ENCODE measurements at regions not wholly inside any gene's neighbourhood (a gene's known extent, or its start where the extent isn't known, plus 50 kb on each side); places are given as distances from the start of the nearest gene placed in this dataset.
"Not testable (repeated sequence)": the region's sequence is repeated elsewhere in the genome, so short reads cannot be mapped to it uniquely, and the experiment has no call there.

DNA sequence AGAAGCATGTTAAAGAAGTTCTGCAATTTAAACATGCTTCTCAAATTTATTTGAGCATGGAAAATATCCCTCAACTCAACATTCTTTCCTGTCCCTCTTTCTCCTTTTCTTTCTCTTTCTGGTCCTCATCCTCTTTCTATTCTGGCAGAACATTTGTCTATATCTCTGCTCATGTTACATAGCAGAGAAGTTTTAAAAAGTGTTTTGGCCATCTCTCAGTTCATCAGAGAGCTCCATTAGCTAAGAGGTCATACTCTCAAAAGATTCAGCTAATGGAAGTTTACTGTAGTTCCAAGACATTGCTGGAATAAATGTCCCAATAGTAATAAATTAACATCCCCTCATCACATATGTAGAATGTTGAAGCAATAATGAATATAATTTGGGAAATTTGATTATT is 53.5 kb downstream of the XCL2 start:
- H3K27ac Mint-ChIP-seq = no peak overlapping the region

DNA sequence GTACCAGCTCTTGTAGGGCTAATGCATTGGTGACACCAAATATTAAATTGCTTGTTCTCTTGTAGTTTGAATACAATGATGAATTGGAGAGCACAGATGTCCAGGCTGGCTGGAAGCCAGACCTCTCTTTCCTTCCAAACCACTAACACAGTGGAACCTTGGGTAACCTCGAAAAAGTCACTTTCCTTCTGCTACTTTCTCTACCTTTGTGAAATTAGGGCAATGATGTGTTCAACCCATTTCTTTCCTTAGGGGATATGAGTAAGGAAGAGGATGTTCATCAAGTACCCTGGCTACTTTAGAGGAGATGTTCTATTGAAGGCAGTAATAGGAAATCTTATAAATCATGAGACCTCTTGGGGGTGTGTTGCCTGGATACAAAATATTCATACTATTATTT is 55.7 kb downstream of the XCL2 start:
- Mint-ChIP-seq H3K27ac (no peak overlapping the region), H3K4me3 (no peak overlapping the region)

More for the DNA sequence above, 53.5 kb downstream of the XCL2 start:
- no peak overlapping the region for H3K4me3 Mint-ChIP-seq
- H3K9me3 Mint-ChIP-seq (ENCODE audit: low read depth) = no peaks in the 10 kb centered on the region
- H3K36me3 Mint-ChIP-seq = peaks cover 2% of the 10 kb centered on the region
- no peaks in the 10 kb centered on the region for H3K27me3 Mint-ChIP-seq
- H3K4me1 Mint-ChIP-seq (ENCODE audit: low read depth) = peaks cover 22% of the 10 kb centered on the region

DNA sequence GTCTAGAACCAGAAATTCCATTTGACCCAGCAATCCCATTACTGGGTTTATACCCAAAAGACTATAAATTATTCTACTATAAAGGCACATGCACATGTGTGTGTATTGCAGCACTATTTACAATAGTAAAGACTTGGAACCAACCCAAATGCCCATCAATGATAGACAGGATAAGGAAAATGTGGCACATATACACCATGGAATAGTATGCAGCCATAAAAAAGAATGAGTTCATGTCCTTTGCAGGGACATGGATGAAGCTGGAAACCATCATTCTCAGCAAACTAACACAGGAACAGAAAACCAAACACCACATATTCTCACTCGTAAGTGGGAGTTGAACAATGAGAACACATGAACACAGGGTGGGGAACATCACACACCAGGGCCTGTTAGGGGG is 57.0 kb downstream of the XCL2 start:
- H3K27ac Mint-ChIP-seq; H3K4me3 Mint-ChIP-seq; H3K36me3 Mint-ChIP-seq; H3K27me3 Mint-ChIP-seq; H3K9me3 Mint-ChIP-seq (ENCODE audit: low read depth): not testable (repeated sequence)
- peaks cover 50% of the 10 kb centered on the region for H3K4me1 Mint-ChIP-seq (ENCODE audit: low read depth)

More for the DNA sequence above, 55.7 kb downstream of the XCL2 start:
- H3K9me3 Mint-ChIP-seq (ENCODE audit: low read depth) = no peaks in the 10 kb centered on the region
- H3K4me1 Mint-ChIP-seq (ENCODE audit: low read depth) = peaks cover 42% of the 10 kb centered on the region
- peaks cover 2% of the 10 kb centered on the region for H3K36me3 Mint-ChIP-seq
- no peaks in the 10 kb centered on the region for H3K27me3 Mint-ChIP-seq

DNA sequence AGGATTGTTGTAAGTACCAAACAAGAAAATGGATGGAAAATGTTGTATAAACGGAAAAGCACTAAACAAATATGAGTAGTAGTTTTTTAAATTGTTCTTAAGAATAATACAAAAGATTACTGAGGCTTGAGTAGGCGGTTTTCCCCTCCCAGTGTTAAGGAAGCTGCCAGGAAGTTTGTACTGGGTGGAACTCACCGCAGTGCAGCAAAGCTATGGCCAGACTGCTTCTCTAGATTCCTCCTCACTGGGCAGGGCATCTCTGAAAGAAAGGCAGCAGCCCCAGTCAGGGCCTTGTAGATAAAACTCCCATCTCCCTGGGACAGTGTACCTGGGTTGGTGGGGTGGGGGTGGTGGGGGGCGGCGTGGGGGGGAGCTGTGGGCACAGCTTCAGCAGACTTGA is 58.7 kb downstream of the XCL2 start:
- peaks cover 2% of the 10 kb centered on the region for H3K36me3 Mint-ChIP-seq
- peaks cover 61% of the 10 kb centered on the region for H3K4me1 Mint-ChIP-seq (ENCODE audit: low read depth)
- peak overlapping the region; percentile 68 for H3K27ac Mint-ChIP-seq
- no peaks in the 10 kb centered on the region for H3K27me3 Mint-ChIP-seq
- peak overlapping the region; percentile 33 for H3K4me3 Mint-ChIP-seq
- no peaks in the 10 kb centered on the region for H3K9me3 Mint-ChIP-seq (ENCODE audit: low read depth)

DNA sequence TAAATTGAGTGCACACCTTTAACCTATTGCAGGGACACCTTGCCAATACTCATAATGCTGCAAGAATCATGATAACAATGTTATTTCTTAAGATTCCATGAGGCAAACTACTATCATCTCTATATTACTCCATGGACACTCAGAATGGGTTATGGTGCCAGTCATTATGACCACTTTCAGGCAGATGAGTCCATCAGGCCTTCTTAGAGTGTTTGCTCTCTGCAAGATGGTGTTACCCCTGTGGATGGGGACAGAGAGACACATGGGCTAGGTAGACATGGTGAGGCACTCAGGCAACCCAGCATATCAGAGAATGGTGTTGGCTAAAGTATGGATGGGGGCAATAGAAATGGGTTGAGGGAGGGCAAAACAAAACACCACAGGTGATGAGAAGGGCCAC is 59.7 kb downstream of the XCL2 start:
- peaks cover 2% of the 10 kb centered on the region for H3K36me3 Mint-ChIP-seq

DNA sequence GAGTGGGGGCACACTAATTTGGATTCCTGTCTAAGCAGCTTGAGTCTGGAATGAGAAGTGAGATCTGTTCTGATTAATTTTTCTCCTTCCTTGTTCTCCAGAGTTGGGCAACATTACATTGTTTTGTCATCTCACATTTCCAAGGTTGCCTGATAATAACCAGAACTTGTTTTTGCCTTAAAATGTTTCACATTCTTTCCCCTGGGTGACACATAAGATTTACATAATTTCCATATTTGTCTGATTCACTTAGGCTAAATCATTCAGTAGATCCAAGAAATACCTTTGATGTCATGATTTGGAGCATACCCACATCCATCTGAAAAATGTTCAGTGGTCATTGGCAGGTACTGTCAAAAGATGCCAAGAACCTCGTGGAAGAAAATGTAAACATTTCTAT is 60.3 kb downstream of the XCL2 start:
- no peaks in the 10 kb centered on the region for H3K9me3 Mint-ChIP-seq (ENCODE audit: low read depth)
- H3K4me3 Mint-ChIP-seq = peak overlapping the region; percentile 4
- peak overlapping the region; percentile 76 for H3K27ac Mint-ChIP-seq
- peaks cover 2% of the 10 kb centered on the region for H3K36me3 Mint-ChIP-seq
- H3K4me1 Mint-ChIP-seq (ENCODE audit: low read depth) = peaks cover 74% of the 10 kb centered on the region
- no peaks in the 10 kb centered on the region for H3K27me3 Mint-ChIP-seq

More for the DNA sequence above, 59.7 kb downstream of the XCL2 start:
- Mint-ChIP-seq H3K4me1 (ENCODE audit: low read depth) (peaks cover 69% of the 10 kb centered on the region), H3K27ac (peak overlapping the region; percentile 93), H3K27me3 (no peaks in the 10 kb centered on the region), H3K4me3 (peak overlapping the region; percentile 51), H3K9me3 (ENCODE audit: low read depth) (no peaks in the 10 kb centered on the region)

DNA sequence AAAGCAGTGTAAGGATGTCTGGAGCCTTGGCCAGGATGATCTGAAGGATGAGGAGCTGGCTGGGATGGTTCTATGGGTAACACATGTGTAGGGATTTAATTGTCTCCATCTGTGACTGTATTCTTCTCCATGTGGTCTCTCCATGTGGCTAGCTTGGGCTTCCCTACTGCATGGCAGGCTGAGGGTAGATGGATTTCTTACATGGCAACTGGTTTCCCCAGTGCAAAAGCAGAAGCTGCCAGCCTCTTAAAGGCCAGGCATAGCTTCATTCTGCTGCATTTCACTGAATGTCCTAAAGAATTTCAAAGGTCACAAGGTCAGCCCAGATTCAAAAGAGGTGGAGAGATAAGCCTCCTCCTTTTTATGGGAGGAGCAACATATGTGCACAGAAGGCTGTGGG is 61.7 kb downstream of the XCL2 start:
- Mint-ChIP-seq H3K4me1 (ENCODE audit: low read depth) (peaks cover 78% of the 10 kb centered on the region), H3K4me3 (no peak overlapping the region), H3K36me3 (peaks cover 2% of the 10 kb centered on the region), H3K9me3 (ENCODE audit: low read depth) (no peaks in the 10 kb centered on the region), H3K27me3 (no peaks in the 10 kb centered on the region), H3K27ac (no peak overlapping the region)

DNA sequence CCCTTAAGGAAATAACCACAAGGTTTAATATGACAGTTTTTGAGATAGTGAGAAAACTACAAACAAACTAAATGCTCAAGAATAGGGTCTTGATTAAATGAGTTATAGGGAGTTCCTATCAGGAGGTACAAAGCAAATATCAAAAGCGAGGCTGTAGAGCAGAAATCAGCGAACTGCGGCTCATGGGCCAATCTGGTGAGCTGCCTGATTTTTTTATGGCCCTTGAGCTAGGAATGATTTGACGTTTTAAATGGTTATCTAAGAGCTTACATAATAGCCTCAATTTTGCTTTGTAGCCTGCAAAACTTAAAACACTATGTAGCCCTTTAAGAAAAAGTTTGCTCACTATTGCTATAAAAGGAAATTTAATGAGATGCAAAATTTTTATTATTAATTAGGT is 62.2 kb downstream of the XCL2 start:
- no peaks in the 10 kb centered on the region for H3K9me3 Mint-ChIP-seq (ENCODE audit: low read depth)
- H3K4me1 Mint-ChIP-seq (ENCODE audit: low read depth) = peaks cover 83% of the 10 kb centered on the region
- no peak overlapping the region for H3K4me3 Mint-ChIP-seq
- H3K36me3 Mint-ChIP-seq = peaks cover 2% of the 10 kb centered on the region
- no peak overlapping the region for H3K27ac Mint-ChIP-seq
- no peaks in the 10 kb centered on the region for H3K27me3 Mint-ChIP-seq

DNA sequence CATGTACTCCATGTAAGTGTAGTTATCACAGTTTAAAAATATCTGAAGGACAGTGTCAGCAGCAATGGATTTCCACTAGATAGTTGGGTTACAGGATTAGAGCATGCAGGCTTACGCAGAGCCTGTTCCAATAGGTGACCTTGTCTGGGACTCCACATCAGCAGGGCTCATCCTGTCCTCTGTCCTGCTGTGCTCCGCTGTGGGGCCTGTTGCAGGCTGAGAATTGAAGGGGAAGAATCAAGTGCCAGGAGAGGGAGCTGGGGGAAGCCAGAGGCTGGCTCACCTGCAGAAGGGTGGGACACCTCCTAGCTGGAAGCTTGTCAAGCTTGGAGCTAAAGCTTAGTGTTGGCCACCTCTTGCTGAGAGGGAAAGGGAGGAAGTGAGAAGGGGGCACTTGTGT is 62.8 kb downstream of the XCL2 start:
- no peaks in the 10 kb centered on the region for H3K27me3 Mint-ChIP-seq
- no peak overlapping the region for H3K4me3 Mint-ChIP-seq
- no peaks in the 10 kb centered on the region for H3K9me3 Mint-ChIP-seq (ENCODE audit: low read depth)
- peaks cover 81% of the 10 kb centered on the region for H3K4me1 Mint-ChIP-seq (ENCODE audit: low read depth)
- H3K36me3 Mint-ChIP-seq = no peaks in the 10 kb centered on the region
- peak overlapping the region; percentile 11 for H3K27ac Mint-ChIP-seq

DNA sequence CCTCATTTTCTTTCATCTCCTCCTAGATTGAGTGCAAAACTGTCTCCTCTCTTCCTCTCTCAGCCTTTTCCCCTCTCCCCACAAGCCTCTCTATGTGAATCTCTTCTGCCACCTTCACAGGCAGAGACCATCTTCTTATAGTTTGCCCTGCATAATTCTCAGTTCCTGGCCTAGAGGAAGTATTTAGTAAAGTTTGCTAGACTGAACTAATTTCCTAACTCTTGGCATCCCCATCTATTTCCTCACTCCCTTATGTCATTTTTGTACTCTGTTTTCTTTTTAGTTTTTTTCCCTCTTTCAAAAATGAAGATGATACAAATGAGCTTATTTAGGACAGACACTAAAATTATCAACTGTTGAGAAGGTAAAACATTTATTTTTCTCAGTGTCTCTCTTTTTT is 66.0 kb downstream of the XCL2 start:
- Mint-ChIP-seq H3K27ac (no peak overlapping the region), H3K9me3 (ENCODE audit: low read depth) (no peaks in the 10 kb centered on the region), H3K4me1 (ENCODE audit: low read depth) (peaks cover 61% of the 10 kb centered on the region), H3K27me3 (no peaks in the 10 kb centered on the region), H3K4me3 (no peak overlapping the region), H3K36me3 (no peaks in the 10 kb centered on the region)

DNA sequence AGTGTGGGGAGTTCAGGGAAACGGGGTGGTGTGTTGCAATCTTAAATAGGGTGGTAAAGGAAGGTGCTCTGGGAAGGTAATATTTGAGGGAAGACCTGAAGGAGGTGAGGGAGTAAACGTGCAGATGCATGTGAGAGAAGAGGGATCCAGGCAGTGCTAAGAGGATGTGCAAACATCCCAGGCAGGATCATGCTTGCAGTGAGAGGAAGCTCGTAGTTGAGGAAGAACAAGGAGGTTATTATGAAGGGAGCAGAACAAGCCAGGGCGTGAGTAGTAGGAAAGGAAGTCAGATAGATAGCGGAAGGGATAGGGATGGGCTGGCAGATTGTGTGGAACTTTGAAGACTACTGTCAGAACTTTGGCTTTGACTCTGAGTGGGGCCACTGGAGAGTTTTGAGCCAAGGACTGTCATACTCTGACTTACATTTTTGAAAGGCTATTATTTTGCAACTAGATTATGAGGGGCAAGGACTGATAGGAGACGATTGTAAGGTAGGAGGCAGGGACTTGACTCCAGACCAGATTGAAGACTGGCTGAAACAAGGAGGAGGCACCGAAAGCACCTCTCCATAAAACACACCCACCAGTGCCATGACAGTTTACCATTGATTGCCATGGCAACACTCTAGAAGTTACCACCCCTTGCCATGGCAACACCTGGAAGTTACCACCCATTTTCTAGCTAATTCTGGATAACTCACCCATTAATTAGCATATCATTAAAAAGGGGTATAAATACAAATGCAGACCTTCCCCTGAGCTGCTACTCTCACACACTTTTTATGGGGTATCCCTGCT is 67.0 kb downstream of the XCL2 start:
- Mint-ChIP-seq H3K4me3 (no peak overlapping the region), H3K36me3 (no peaks in the 10 kb centered on the region), H3K27ac (no peak overlapping the region), H3K27me3 (no peaks in the 10 kb centered on the region), H3K4me1 (ENCODE audit: low read depth) (peaks cover 56% of the 10 kb centered on the region), H3K9me3 (ENCODE audit: low read depth) (no peaks in the 10 kb centered on the region)

DNA sequence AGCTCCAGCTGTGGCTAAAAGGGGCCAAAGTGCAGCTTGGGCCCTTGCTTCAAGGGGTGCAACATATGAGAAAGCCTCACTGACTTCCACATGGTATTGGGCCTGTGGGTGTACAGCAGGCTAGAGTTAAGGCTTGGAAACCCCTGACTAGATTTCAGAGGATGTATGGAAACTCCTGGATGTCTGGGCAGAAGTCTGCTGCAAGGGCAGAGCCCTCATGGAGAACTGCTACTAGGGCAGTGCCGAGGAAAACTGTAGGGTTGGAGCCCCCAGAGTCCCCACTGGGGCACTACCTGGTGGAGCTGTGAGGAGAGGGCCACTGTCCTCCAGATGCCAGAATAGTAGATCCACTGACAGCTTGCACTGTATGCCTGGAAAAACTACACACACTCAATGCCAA is 69.5 kb downstream of the XCL2 start:
- Mint-ChIP-seq H3K27ac (no peak overlapping the region), H3K4me3 (no peak overlapping the region), H3K36me3 (no peaks in the 10 kb centered on the region), H3K4me1 (ENCODE audit: low read depth) (peaks cover 59% of the 10 kb centered on the region), H3K9me3 (ENCODE audit: low read depth) (no peaks in the 10 kb centered on the region), H3K27me3 (no peaks in the 10 kb centered on the region)

DNA sequence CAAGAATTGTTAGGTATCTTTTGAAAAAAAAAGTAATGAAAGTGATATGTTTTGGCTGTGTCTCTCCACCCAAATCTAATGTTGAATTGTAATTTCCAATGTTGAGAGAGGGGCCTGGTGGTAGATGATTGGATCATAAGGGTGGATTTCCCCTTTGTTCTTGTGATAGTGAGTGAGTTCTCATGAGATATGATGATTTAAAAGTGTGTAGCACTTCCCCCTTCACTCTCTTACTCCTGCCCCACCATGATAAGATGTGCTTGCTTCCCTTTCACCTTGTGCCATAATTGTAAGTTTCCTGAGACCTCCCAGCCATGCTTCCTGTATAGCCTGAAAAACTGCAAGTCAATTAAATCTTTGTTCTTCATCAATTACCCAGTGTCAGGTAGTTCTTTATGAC is 70.7 kb downstream of the XCL2 start:
- Mint-ChIP-seq H3K36me3 (no peaks in the 10 kb centered on the region), H3K4me3 (no peak overlapping the region), H3K4me1 (ENCODE audit: low read depth) (peaks cover 61% of the 10 kb centered on the region), H3K9me3 (ENCODE audit: low read depth) (no peaks in the 10 kb centered on the region), H3K27me3 (no peaks in the 10 kb centered on the region), H3K27ac (no peak overlapping the region)

DNA sequence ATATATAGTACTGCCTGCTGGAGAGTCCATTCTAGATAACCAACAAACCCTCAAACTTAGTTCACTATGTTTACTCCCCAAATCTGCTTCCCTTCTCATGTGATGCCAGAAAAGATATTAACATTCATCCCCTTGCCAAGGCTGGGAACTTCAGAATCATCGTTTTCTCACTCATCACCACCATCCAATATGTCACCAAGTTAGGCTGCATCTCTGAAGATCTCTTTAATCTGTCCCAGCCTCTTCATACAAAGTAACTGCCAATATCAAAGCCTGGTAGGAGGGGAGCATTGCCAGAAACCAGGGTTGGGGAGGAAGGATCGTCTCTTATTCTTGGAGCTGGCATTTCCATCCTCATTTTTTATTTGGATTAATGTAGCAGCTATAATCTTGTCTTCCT is 71.6 kb downstream of the XCL2 start:
- Mint-ChIP-seq H3K9me3 (ENCODE audit: low read depth) (no peaks in the 10 kb centered on the region), H3K4me1 (ENCODE audit: low read depth) (peaks cover 61% of the 10 kb centered on the region), H3K36me3 (no peaks in the 10 kb centered on the region), H3K27ac (no peak overlapping the region), H3K4me3 (no peak overlapping the region), H3K27me3 (no peaks in the 10 kb centered on the region)

DNA sequence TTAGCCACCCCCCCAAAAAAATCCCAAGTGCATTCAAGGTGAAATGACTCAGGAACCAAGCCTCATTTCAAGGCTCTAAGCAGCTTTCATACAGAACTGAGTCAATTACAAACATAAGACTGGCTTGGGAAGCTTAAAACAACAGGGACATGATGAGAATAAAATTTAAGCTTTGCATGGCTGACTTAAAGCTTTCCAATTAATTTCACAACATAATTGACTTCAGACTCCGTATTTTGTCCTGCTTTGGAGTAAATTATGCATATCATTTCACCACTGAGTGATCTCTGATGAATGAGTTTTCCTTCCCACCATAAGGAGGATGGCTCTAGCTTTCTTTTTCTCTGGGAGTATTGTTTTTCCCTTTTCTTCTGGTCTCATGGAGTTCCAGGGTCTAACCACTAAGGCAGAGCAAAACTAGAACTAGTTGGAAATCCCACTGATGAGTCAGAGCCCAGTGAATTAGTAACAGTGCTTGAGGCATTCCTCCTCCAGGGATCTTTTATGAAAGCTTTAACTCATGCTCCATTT is 72.8 kb downstream of the XCL2 start:
- H3K27ac Mint-ChIP-seq = peak overlapping the region; percentile 79
- H3K4me3 Mint-ChIP-seq = no peak overlapping the region
- H3K4me1 Mint-ChIP-seq (ENCODE audit: low read depth) = peaks cover 63% of the 10 kb centered on the region
- no peaks in the 10 kb centered on the region for H3K9me3 Mint-ChIP-seq (ENCODE audit: low read depth)
- no peaks in the 10 kb centered on the region for H3K36me3 Mint-ChIP-seq
- H3K27me3 Mint-ChIP-seq = no peaks in the 10 kb centered on the region

DNA sequence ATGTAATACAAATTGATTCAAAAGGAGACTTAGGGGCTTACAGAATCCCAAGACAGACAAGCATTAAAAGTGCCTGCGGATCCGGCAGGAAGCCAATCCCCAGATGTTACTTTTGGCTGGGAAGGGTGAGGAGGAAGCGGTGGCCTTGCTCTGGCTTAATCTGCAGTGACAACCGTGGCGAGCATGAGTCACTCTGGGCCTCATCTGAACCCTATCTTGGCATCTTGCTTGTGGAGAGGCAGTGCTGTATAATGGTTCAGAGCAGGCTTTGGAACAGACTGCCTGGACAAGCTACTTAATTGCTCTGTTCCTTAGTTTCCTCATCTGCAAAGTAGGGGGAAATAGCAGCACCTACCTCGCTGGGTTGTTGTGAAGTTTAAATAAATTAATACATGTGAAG is 74.1 kb downstream of the XCL2 start:
- Mint-ChIP-seq H3K27me3 (no peaks in the 10 kb centered on the region), H3K9me3 (ENCODE audit: low read depth) (no peaks in the 10 kb centered on the region), H3K4me1 (ENCODE audit: low read depth) (peaks cover 70% of the 10 kb centered on the region), H3K27ac (peak overlapping the region; percentile 54), H3K36me3 (no peaks in the 10 kb centered on the region), H3K4me3 (no peak overlapping the region)

All from activated naive CD8-positive, alpha-beta T cell (primary cell).